GM12891 (cell line): ENCODE measurements at regions not wholly inside any gene's neighbourhood (a gene's known extent, or its start where the extent isn't known, plus 50 kb on each side); places are given as distances from the start of the nearest gene placed in this dataset.

Experiments used
- POLR2A ChIP-seq: IDR thresholded peaks from 2 replicates; pipeline ENCODE4 v1.6.1; 2011; ENCODE audit warnings: low read depth, low read length, control low read depth
- TAF1 ChIP-seq: IDR thresholded peaks from 2 replicates; pipeline ENCODE4 v1.6.1; 2011; ENCODE audit warnings: low read depth, low read length, control low read depth

DNA sequence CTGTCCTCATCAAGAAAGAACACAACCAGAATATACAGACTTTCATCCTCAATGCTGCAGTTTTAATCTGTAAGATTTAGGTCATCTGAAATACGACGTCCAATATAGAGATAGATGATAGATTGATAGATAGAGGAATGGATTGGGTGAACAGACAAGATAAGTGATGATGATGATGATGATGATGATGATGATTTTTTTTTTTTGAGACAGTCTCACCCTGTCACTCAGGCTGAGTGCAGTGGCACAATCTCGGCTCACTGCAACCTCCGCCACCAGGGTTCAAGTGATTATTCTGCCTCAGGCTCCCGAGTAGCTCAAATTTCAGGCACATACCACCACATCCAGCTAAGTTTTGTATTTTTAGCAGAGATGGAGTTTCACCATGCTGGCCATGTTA lies 56.3 kb upstream of the ADAMTS18 start:
- TF ChIP-seq TAF1 (no peak), POLR2A (no peak)
